GM21529 (cell line): ENCODE measurements at regions not wholly inside any gene's neighbourhood (a gene's known extent, or its start where the extent isn't known, plus 50 kb on each side); places are given as distances from the start of the nearest gene placed in this dataset.
"Not testable (repeated sequence)": the region's sequence is repeated elsewhere in the genome, so short reads cannot be mapped to it uniquely, and the experiment has no call there.

Experiments used
- ATAC-seq: cut with Tn5 transposase; IDR thresholded peaks from one replicate; pipeline ENCODE4 v1.9.1; 2021; ENCODE audit not compliant: unreplicated experiment

DNA sequence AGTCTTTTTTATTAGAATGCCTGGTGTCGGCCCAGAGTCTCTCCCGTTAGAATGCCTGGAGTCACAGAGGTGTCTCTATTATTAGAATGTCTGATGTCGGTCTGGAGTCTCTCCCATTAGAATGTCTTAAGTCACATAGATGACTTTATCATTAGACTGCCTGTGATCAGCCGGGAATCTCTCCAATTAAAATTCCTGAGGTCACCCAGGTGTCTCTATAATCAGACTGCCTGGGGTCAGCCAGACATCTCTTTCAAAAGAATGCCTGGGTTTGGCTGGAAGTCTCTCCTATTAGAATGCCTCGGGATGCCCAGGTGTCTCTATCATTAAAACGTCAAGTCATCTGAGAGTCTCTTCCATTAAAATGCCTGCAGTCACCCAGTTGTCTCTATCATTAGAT is 1493.9 kb downstream of the UQCRFS1 start:
- no peak for ATAC-seq

DNA sequence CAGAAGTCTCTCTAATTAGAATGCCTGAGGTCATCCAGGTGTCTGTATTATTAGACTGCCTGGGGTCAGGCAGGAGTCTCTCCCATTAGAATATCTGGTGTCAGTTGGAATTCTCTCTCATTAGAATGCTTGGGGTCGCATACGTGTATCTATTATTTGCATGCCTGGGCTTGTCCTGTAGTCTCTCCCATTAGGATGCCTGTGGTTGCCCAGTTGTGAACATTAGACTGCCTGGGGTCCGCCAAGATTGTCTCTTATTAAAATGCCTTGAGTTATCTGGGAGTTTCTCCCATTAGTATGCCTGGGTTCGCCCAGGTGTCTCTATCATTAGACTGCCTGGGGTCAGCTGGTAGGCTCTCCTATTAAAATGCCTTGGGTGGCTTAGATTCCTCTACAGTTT is 1494.7 kb downstream of the UQCRFS1 start:
- no peak for ATAC-seq

DNA sequence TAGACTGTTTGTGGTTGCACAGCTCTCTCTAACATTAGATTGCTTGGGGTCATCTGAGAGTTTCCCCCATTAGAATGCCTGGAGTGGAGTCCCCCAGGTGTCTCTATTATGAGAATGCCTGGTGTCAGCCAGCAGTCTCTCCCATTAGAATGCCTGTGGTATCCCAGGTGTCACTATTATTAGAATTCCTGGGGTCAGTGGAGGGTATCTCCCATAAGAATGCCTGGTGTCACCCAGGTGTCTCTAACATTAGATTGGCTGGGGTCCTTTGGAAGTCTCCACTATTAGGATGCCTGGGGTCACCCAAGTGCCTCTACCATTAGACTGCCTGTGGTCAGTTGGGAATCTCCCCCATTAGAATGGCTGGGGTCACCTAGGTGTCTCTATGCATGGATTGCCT is 1495.1 kb downstream of the UQCRFS1 start:
- ATAC-seq, result no peak

DNA sequence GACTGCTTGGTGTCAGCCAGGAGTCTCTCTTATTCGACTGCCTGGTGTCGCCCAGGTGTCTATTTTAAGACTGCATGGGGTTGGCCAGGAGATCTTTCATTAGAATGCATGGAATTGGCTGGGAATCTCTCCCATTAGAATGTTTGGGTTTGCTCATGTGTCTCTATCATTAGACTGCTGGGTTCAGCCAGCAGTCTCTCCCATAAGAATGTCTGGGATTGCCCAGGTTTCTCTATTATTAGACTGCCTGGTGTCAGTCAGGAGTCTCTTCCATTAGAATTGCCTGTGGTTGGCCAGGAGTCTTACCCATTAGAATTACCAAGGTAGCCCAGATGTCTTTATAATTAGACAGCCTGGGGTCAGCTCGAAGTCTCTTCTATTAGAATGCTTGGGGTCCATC is 1496.0 kb downstream of the UQCRFS1 start:
- ATAC-seq, result no peak

DNA sequence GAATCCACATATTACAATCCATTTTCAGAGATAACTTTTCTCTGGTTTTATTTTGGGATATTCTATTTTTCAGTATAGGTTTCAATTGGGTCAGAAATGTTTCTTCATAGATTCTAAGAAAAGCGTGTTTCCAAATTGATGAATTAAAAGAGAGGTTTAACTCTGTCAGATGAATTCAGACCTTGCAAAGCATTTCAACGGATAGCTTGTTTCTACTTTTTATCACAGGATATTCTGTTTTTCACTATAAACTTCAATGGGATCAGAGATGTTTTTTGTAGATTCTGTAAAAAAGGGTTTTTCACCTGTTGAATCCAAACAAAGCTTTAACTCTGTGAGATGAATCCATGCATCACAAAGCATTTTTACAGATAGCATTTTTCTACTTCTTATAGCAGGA is 1498.1 kb downstream of the UQCRFS1 start:
- ATAC-seq, result no peak

DNA sequence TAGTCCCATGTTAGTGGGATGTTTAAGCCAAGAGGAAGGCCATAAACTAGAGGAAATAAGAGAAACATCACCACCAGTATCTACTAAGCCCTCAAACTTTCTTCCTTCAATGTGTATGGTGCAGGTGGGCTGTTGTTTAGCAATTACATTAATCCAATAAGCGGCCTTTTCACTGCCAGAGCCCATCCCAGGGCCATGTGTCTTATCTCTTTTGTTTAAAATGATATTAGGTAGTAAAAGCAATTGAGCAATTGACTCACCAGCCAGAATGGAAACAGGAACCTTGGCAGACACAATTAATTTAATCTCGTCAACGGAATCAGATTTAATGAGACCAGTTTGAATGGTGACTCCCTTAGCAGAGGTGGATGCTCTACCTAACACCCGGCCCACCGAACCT is 1503.5 kb downstream of the UQCRFS1 start:
- ATAC-seq, result no peak

DNA sequence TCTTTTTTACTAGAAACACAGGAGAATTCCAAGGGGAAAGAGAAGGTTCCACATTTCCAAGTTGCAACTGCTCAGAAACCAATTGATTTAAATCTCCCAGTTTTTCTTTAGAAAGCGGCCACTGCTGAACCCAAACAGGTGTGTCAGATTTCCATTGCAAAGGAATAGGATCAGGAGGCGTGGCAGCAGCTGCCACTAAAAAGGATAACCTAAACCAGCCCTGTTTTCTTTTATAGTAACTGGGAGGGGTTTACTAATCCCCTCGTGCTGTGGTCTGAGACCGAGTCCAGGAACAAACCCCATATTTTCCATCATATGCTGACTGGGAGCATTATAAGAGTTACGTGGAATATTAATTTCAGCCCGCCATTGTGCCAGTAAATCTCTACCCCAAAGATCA is 1504.0 kb downstream of the UQCRFS1 start:
- ATAC-seq, result not testable (repeated sequence)

DNA sequence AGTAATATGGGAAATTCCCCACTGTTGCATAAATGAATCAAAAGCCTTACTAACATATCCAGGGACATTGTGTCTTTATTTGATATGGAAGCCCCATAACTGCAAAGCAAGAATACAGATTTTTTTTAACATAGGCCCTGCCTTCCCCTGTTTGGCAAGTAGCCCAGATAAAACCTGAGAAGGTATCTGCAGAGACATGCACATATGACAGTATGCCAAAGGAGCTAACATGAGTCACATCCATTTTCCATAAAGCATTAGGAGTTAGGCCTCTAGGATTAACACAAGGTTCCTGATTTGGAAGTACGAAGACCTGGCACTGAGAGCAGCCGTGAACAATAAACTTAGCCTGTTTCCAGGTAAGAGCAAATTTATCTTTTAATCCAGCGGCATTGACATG is 1505.9 kb downstream of the UQCRFS1 start:
- not testable (repeated sequence) for ATAC-seq

DNA sequence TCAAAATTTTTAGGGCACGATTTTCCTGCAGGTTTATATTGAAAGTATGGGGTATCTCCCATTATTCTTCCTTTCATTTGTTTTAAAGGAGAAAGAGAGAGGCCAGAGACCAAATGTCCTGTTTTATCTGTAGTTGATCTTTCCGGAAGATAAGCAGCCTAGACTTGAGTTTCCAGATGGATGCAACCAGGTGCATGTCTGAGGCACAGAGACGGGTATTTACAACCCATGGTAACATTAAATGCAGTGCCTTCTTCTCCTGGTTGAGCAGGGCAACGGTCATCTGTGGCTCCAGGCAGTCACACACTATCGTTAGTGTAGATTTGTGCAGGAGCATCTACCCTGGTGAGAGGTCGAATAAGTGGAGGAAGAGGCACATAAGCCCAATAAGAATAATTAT is 1507.1 kb downstream of the UQCRFS1 start:
- ATAC-seq, result no peak

DNA sequence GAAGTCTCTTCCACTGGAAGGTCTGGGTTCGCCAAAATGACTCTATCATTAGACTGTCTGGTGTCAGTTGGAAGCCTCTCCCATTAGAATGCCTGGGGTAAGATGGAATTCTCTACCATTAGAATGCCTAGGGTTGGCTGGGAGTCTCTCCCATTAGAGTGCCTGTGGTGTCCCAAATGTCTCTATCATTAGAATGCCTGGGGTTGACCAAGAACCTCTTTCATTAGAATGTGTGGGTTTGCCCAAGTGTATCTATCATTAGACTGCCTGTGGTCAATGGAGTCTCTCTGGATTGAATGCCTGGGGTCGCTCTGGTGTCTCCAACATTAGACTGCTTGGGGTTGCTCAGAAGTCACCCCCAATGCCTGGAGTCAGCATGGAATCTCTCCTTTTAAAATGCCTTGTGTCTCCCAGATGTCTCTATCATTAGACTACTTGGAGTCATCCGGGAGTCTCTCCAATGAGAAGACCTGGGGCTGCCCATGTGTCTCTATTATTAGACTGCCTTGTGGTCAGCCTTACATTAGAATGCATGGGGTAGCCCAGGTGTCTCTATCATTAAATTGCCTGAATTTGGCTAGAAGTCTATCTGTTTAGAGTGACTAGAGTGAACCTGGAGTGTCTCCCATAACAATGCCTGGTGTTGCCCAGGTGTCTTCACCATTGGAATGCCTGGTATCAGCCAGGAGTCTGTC is 1518.4 kb downstream of the UQCRFS1 start:
- ATAC-seq, result no peak

DNA sequence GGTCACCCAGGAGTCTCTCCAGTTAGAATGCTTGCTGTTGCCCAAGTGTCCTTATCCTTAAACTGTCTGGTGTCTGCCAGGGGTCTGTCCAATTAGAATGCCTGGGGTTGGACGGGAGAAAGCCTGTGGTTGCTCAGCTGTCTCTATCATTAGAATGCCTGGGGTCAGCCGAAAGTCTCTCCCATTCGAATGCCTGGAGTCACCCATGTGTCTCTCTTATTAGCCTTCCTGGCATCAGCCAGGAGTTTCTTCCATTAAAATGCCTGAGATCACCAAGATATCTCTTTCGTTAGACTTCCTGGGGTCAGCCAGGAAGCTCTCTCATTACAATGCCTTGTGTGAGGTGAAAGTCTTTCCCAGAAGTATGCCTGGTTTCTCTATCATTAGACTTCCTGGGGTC is 1521.0 kb downstream of the UQCRFS1 start:
- ATAC-seq, result no peak

DNA sequence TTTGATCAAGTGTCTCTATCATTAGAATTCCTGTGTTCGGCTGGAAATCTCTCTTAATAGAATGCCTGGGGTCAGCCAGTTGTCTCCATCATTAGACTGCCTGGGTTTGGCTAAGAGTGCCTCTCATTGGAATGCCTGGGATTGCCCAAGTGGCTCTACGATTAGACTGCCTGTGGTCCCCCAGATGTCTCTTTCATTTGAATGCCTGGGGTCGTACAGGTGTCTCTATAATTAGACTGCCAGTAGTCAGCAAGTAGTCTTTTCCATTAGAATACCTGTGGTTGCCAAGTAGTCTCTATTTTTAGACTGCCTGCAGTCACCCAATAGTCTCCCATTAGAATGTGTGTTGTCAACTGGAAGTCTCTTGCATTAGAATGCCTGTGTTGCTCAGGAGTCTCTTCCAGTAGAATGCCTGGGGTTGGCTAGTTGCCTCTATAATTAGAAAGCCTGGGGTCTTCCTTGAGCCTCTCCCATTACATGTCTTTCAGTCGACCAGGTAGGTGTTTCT is 1523.2 kb downstream of the UQCRFS1 start:
- no peak for ATAC-seq

DNA sequence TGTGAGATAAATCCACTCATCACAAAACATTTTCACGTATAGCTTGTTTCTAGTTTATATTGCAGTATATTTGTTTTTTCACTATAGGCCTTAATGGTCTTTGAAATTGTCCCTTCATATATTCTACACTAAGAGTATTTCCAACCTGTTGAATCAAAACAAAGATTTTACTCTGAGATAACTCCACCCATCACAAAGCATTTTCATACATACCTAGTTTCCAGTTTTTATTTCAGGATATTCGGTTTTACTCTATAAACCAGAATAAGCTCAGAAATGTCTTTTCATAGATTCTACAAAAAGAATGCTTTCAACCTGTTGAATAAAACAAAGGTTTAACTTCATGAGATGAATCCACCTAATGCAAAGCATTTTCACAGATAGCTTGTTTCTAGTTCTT is 1528.7 kb downstream of the UQCRFS1 start:
- no peak for ATAC-seq

DNA sequence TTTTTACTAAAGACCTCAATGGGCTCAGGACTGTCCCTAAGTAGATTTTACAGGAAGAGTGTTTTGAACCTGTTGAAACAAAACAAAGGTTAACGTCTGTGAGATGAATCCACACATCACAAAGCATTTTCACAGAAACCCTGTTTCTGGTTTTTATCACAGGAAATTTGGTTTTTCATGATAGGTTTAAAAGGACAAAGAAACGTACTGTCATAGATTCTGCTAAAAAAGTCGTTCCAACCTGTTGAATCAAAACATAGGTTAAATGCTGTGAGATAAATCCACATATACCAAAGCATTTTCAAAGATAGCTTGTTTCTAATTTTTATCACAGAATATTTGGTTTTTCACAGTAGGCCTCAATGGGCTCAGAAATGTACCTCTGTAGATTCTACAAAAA is 1531.0 kb downstream of the UQCRFS1 start:
- ATAC-seq, result no peak

DNA sequence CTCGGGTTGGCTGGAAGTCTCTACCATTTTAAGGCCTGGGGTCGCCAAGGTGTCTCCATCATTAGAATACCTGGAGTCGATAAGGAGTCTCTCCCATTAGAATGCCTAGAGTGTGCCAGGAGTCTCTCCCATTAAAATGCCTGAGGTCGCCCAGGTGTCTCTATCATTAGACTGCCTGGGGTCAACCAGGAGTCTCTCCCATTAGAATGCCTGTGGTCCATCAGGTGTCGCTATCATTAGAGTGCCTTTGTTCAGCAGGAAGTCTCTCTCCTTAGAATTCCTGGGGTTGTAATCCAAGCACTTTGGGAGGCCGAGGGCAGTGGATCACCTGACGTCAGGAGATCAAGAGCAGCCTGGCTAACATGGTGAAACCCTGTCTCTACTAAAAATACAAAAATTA is 1533.0 kb downstream of the UQCRFS1 start:
- no peak for ATAC-seq

DNA sequence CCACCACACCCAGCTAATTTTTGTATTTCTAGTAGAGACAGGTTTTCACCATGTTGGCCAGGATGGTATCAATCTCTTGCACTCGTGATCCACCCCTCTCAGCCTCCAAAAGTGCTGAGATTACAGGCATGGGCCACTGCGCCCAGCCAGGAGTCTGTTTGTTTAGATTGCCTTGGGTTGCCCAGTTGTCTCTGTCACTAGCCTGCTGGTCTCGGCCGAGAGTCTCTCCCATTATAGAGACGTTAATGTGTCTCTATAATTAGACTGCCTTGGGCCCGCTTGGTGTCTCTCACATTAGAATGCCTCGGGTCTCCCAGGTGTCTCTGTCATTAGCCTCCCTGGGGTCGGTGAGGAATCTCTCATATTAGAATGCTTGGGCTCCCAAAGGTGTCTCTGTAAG is 1533.6 kb downstream of the UQCRFS1 start:
- no peak for ATAC-seq

DNA sequence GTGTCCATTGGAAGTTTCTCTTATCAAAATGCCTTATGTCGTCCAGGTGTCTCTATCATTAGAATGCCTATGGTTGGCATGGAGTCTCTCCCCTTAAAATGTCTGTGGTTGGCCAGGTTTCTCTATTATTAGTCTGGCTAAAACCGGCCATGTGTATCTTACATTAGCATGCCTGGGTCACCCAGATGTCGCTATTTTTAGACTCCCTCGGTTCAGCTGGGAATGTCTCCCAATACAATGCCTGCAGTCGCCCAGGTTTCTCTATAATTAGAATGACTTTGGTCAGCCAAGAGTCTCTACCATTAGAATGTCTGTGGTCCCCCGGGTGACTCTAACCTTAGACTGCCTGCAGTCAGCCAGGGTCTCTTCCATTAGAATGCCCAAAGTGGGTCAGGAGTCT is 1536.1 kb downstream of the UQCRFS1 start:
- no peak for ATAC-seq

DNA sequence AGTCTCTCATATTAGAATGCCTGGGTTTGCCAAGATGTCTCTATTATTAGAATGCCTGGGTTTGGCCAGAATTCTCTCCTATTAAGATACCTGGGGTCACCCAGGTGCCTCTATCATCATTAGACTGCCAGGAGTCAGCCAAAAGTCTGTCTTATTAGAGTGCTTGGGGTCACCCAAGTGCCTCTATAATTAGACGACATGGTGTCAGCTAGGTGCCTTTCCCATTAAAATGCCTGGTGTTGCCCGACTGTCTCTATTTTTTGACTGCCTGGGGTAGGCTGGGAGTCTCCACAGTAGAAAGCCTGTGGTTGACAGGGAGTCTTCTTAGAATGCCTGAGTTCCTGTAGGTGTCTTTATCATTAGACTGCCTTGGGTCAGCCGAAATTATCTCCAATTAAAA is 1536.6 kb downstream of the UQCRFS1 start:
- ATAC-seq, result no peak

DNA sequence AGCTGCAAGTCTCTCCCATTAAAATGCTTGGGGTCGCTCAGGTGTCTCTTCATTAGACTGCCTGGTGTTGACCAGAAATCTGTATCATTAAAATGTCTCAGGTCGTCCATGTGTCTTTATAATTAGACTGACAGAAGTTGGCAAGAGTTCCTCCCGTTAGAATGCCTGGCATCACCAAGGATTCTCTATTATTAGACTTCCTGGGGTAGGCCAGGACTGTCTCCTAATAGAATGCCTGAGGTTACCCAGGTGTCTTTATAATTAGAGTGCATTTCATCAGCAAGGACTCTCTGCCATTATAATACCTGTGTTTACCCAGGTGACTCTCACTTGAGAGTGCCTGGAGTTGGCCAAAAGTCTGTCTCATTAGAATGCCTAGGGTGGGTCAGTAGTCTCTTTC is 1537.2 kb downstream of the UQCRFS1 start:
- ATAC-seq, result no peak

DNA sequence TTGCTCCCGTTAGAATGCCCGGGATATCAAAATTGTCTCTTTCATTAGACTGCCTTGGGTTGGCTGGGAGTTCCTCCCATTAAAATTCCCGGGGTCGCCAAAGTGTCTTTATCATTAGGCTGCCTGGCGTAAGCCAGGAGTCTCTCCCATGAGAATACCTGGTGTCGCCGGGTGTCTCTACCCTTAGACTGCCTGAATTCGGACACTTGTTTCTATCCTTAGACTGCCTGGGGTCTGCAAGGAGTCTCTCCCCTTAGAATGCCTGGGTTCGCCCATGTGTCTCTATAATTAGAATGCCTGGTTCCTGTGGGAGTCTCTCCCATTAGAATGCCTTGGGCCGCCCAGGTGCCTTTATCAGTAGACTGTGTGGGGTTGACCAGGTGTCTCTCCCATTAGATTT is 1538.2 kb downstream of the UQCRFS1 start:
- ATAC-seq, result no peak

DNA sequence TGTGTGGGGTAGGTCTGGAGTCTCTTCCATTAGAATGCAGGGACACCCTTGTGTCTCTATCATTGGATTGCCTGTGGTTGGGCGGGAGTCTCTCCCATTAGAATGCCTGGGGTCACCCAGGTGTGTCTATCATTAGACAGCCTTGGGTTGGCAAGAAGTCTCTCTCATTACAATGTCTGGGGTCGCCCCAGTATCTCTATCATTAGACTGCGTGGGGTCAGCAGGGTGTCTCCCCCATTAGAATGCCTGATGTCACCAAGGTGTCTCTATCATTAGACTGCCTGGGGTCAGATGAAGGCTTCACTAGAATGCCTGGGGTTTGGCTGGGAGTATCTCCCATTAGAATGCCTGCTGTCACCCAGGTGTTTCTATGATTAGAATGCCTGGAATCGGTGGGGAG is 1539.0 kb downstream of the UQCRFS1 start:
- no peak for ATAC-seq

DNA sequence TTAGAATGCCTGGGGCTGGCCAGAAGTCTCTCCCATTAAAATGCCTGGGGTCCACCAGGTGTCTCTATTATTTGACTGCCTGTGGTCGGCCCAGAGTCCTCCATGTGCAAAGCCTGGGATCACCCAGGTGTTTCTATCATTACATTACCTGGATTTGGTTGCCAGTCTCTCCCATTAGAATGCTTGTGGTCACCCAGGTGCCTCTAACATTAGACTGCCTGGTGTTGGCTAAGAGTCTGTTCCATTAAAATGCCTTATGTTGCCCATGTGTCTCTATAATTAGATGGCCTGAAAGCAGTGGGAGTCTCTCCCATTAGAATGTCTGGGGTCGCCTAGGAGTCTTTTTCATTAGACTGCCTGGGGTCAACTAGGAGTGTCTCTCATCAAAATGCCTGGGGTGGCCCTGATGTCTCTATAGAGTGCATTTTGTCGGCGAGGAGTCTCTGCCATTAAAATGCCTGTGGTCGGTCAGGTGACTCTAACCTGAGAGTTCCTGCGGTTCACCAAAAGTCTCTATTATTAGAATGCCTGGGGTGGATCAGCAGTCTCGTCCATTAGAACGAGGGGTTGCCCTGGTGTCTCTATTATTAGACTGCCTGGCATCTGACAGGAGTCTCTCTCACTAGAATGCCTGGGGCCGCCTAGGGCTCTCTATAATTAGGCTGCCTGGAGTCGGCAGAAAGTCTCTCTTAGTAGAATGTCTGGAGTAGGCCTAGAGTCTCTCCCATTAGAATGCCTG is 1540.5 kb downstream of the UQCRFS1 start:
- ATAC-seq, result no peak

DNA sequence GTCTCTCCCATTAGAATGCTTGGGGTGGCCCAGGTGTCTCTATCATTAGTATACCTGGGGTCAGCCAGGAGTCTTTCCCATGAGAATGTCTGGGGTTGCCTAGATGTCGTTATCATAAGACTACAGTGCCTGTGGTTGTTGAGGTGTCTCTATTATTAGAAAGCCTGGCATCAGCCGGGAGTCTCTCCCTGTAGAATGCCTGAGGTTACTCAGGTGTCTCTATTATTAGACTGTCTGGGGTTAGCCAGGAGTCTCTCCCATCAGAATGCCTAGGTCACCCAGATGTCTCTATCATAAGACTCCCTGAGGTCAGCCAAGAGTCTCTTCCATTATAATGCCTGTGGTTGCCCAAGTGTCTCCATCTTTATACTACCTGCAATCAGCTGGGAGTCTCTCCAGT is 1541.1 kb downstream of the UQCRFS1 start:
- ATAC-seq, result no peak
